ENCODE measurements at regions not wholly inside any gene's neighbourhood (a gene's known extent, or its start where the extent isn't known, plus 50 kb on each side); places are given as distances from the start of the nearest gene placed in this dataset.

DNA sequence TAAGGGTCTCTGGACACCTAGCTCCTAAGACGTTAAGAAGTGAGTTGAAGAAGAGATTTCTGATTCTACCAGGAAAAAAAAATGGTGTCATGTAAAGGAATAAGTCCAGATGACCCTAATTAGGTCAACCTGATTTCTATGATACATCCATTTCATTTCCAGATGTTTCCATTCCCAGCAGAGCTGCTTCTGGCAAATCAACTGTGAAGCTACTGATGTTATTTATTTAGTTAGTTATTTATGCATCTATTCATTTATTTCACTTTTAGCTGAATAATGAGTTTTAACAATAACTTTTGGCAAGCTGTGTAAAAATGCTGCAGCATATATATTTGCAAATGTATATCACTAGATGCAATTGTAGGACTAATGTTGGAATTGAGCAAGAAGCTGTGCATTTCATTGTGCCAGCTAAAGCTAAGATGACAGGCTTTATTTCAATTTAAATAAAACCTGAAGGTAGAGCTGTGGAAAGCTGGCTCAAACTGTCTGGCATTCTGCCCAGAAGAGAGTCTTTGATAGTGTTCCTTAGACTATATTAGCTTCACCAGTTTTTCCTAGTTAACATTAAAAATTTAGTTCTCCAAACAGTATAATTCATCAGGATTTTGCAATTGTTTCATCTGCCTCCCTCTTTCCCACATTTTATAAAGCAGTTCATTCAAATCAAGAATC, 1164.4 kb upstream of the ADGRL4 start:
- Histone ChIP-seq H2BK12ac (ENCODE audit: low read length in 2 of 2) (no peak overlapping the region), H4K8ac (ENCODE audit: low read length) (no peak overlapping the region), H2AK5ac (ENCODE audit: low read length, severe bottlenecking) (no peak overlapping the region), H2BK5ac (ENCODE audit: low read depth, low read length, poor library complexity, severe bottlenecking) (no peak overlapping the region), H3K79me1 (replicated peaks; ENCODE audit: low read length, poor library complexity, severe bottlenecking) (no peaks in the 10 kb centered on the region), H3K9ac (ENCODE audit: low read length) (no peak overlapping the region), H3K4ac (ENCODE audit: low read depth in 1 of 2, low read length in 2 of 2) (no peak overlapping the region), H2BK120ac (ENCODE audit: low read depth, low read length) (no peak overlapping the region), H2BK15ac (ENCODE audit: low read depth, poor library complexity, severe bottlenecking) (no peak overlapping the region), H3K4me3 (ENCODE audit: insufficient read depth in 1 of 2, low read depth in 1 of 2, low read length in 2 of 2) (no peak overlapping the region), H3K18ac (ENCODE audit: low read depth in 1 of 2, low read length in 2 of 2) (no peak overlapping the region), H3K27me3 (ENCODE audit: control insufficient read depth in 1 of 2, insufficient read depth in 1 of 2, low read length in 2 of 2) (no peaks in the 10 kb centered on the region), H3K36me3 (ENCODE audit: control insufficient read depth in 1 of 2, insufficient read depth in 2 of 2, low read depth in 1 of 2, low read length in 2 of 2) (no peaks in the 10 kb centered on the region), H3K4me2 (ENCODE audit: low read length, poor library complexity, severe bottlenecking) (no peak overlapping the region), H3K23ac (ENCODE audit: low read length in 2 of 2) (no peak overlapping the region), H3K27ac (ENCODE audit: low read length, poor library complexity, severe bottlenecking) (no peak overlapping the region), H3K9me3 (ENCODE audit: control insufficient read depth, low read length) (peaks cover 2% of the 10 kb centered on the region), H3K4me1 (ENCODE audit: control insufficient read depth, insufficient read depth, low read depth, low read length) (no peaks in the 10 kb centered on the region), H3K14ac (ENCODE audit: low read length in 2 of 2) (no peak overlapping the region), H2AFZ (ENCODE audit: low read depth, low read length) (no peak overlapping the region), H4K91ac (ENCODE audit: low read length) (no peak overlapping the region)
- WGBS: 88% methylated on average over 1 of the region's 1 CpG
- peak; percentile 1 for DNase-seq

- Histone ChIP-seq H3K27ac (ENCODE audit: low read length, poor library complexity, severe bottlenecking) (no peak overlapping the region), H3K14ac (ENCODE audit: low read length in 2 of 2) (no peak overlapping the region), H2AK5ac (ENCODE audit: low read length, severe bottlenecking) (no peak overlapping the region), H3K9ac (ENCODE audit: low read length) (no peak overlapping the region), H3K18ac (ENCODE audit: low read depth in 1 of 2, low read length in 2 of 2) (no peak overlapping the region), H3K23ac (ENCODE audit: low read length in 2 of 2) (no peak overlapping the region), H3K27me3 (ENCODE audit: control insufficient read depth in 1 of 2, insufficient read depth in 1 of 2, low read length in 2 of 2) (no peaks in the 10 kb centered on the region), H3K4me2 (ENCODE audit: low read length, poor library complexity, severe bottlenecking) (no peak overlapping the region), H2AFZ (ENCODE audit: low read depth, low read length) (no peak overlapping the region), H3K4me1 (ENCODE audit: control insufficient read depth, insufficient read depth, low read depth, low read length) (no peaks in the 10 kb centered on the region), H4K91ac (ENCODE audit: low read length) (no peak overlapping the region), H3K9me3 (ENCODE audit: control insufficient read depth, low read length) (no peaks in the 10 kb centered on the region), H2BK15ac (ENCODE audit: low read depth, poor library complexity, severe bottlenecking) (no peak overlapping the region), H2BK12ac (ENCODE audit: low read length in 2 of 2) (no peak overlapping the region), H4K8ac (ENCODE audit: low read length) (no peak overlapping the region), H2BK120ac (ENCODE audit: low read depth, low read length) (no peak overlapping the region), H3K79me1 (replicated peaks; ENCODE audit: low read length, poor library complexity, severe bottlenecking) (no peaks in the 10 kb centered on the region), H2BK5ac (ENCODE audit: low read depth, low read length, poor library complexity, severe bottlenecking) (no peak overlapping the region), H3K4ac (ENCODE audit: low read depth in 1 of 2, low read length in 2 of 2) (no peak overlapping the region), H3K36me3 (ENCODE audit: control insufficient read depth in 1 of 2, insufficient read depth in 2 of 2, low read depth in 1 of 2, low read length in 2 of 2) (no peaks in the 10 kb centered on the region), H3K4me3 (ENCODE audit: insufficient read depth in 1 of 2, low read depth in 1 of 2, low read length in 2 of 2) (no peak overlapping the region)
- no peak for DNase-seq
These were observed 1157.6 kb upstream of the ADGRL4 start for GRCh38 chr1:80164150-80164549.

- no peak overlapping the region for H2BK15ac ChIP-seq (ENCODE audit: low read depth, poor library complexity, severe bottlenecking)
- H3K4me3 ChIP-seq (ENCODE audit: insufficient read depth in 1 of 2, low read depth in 1 of 2, low read length in 2 of 2): no peak overlapping the region
- no peak overlapping the region for H2BK120ac ChIP-seq (ENCODE audit: low read depth, low read length)
- H4K8ac ChIP-seq (ENCODE audit: low read length): no peak overlapping the region
- H3K4ac ChIP-seq (ENCODE audit: low read depth in 1 of 2, low read length in 2 of 2): no peak overlapping the region
- WGBS: 98% methylated on average over 6 of the region's 6 CpGs
- H2BK12ac ChIP-seq (ENCODE audit: low read length in 2 of 2): no peak overlapping the region
- no peaks in the 10 kb centered on the region for H3K79me1 ChIP-seq (replicated peaks; ENCODE audit: low read length, poor library complexity, severe bottlenecking)
- no peak overlapping the region for H4K91ac ChIP-seq (ENCODE audit: low read length)
- no peak overlapping the region for H3K27ac ChIP-seq (ENCODE audit: low read length, poor library complexity, severe bottlenecking)
- H3K27me3 ChIP-seq (ENCODE audit: control insufficient read depth in 1 of 2, insufficient read depth in 1 of 2, low read length in 2 of 2): no peaks in the 10 kb centered on the region
- H2BK5ac ChIP-seq (ENCODE audit: low read depth, low read length, poor library complexity, severe bottlenecking): no peak overlapping the region
- no peak overlapping the region for H3K4me2 ChIP-seq (ENCODE audit: low read length, poor library complexity, severe bottlenecking)
- H3K18ac ChIP-seq (ENCODE audit: low read depth in 1 of 2, low read length in 2 of 2): no peak overlapping the region
- H3K14ac ChIP-seq (ENCODE audit: low read length in 2 of 2): no peak overlapping the region
- H3K23ac ChIP-seq (ENCODE audit: low read length in 2 of 2): no peak overlapping the region
- H3K36me3 ChIP-seq (ENCODE audit: control insufficient read depth in 1 of 2, insufficient read depth in 2 of 2, low read depth in 1 of 2, low read length in 2 of 2): no peaks in the 10 kb centered on the region
- H3K9ac ChIP-seq (ENCODE audit: low read length): no peak overlapping the region
- no peaks in the 10 kb centered on the region for H3K4me1 ChIP-seq (ENCODE audit: control insufficient read depth, insufficient read depth, low read depth, low read length)
- DNase-seq: no peak
- no peaks in the 10 kb centered on the region for H3K9me3 ChIP-seq (ENCODE audit: control insufficient read depth, low read length)
- H2AK5ac ChIP-seq (ENCODE audit: low read length, severe bottlenecking): no peak overlapping the region
- no peak overlapping the region for H2AFZ ChIP-seq (ENCODE audit: low read depth, low read length)
These were observed 1157.2 kb upstream of the ADGRL4 start for GRCh38 chr1:80163686-80164085.

- Histone ChIP-seq H2BK120ac (ENCODE audit: low read depth, low read length) (no peak overlapping the region), H3K4ac (ENCODE audit: low read depth in 1 of 2, low read length in 2 of 2) (no peak overlapping the region), H2BK15ac (ENCODE audit: low read depth, poor library complexity, severe bottlenecking) (no peak overlapping the region), H3K14ac (ENCODE audit: low read length in 2 of 2) (no peak overlapping the region), H3K23ac (ENCODE audit: low read length in 2 of 2) (no peak overlapping the region), H2BK12ac (ENCODE audit: low read length in 2 of 2) (no peak overlapping the region), H3K18ac (ENCODE audit: low read depth in 1 of 2, low read length in 2 of 2) (no peak overlapping the region), H3K27ac (ENCODE audit: low read length, poor library complexity, severe bottlenecking) (no peak overlapping the region), H2AFZ (ENCODE audit: low read depth, low read length) (no peak overlapping the region), H4K91ac (ENCODE audit: low read length) (no peak overlapping the region), H3K79me1 (replicated peaks; ENCODE audit: low read length, poor library complexity, severe bottlenecking) (no peaks in the 10 kb centered on the region), H2AK5ac (ENCODE audit: low read length, severe bottlenecking) (no peak overlapping the region), H3K27me3 (ENCODE audit: control insufficient read depth in 1 of 2, insufficient read depth in 1 of 2, low read length in 2 of 2) (no peaks in the 10 kb centered on the region), H2BK5ac (ENCODE audit: low read depth, low read length, poor library complexity, severe bottlenecking) (no peak overlapping the region), H3K4me3 (ENCODE audit: insufficient read depth in 1 of 2, low read depth in 1 of 2, low read length in 2 of 2) (no peak overlapping the region), H3K36me3 (ENCODE audit: control insufficient read depth in 1 of 2, insufficient read depth in 2 of 2, low read depth in 1 of 2, low read length in 2 of 2) (no peaks in the 10 kb centered on the region), H3K4me1 (ENCODE audit: control insufficient read depth, insufficient read depth, low read depth, low read length) (peaks cover 1% of the 10 kb centered on the region), H3K9me3 (ENCODE audit: control insufficient read depth, low read length) (no peaks in the 10 kb centered on the region), H3K4me2 (ENCODE audit: low read length, poor library complexity, severe bottlenecking) (no peak overlapping the region), H3K9ac (ENCODE audit: low read length) (no peak overlapping the region), H4K8ac (ENCODE audit: low read length) (no peak overlapping the region)
- no peak for DNase-seq
- WGBS: no CpG with 5 or more reads among the region's 2 CpGs
These were observed 1152.2 kb upstream of the ADGRL4 start for GRCh38 chr1:80158771-80159170.

Data from mesenchymal stem cell (in vitro differentiated cells and primary cell).